OCI-LY3 (cell line): ENCODE measurements at regions not wholly inside any gene's neighbourhood (a gene's known extent, or its start where the extent isn't known, plus 50 kb on each side); places are given as distances from the start of the nearest gene placed in this dataset.

Experiments used
- CTCF ChIP-seq: fragments of 200-600, 300-600 bp; sonication (generic); IDR thresholded peaks from 2 replicates; pipeline ENCODE4 v1.5.1; 2014; ENCODE audit warnings: antibody characterized with exemption, low read length, low read depth
- EZH2phosphoT487 ChIP-seq: fragments of 200-600 bp; shearing (Covaris generic); IDR thresholded peaks from 2 replicates; pipeline ENCODE4 v1.6.1; 2018; ENCODE audit warnings: antibody characterized with exemption, mixed run types, low read depth

GRCh38 chr14:86574778-86575129, 1044.8 kb downstream of the FLRT2 start:
- TF ChIP-seq CTCF = no peak
- TF ChIP-seq EZH2phosphoT487 = no peak
